IPS-NIHi7 (cell line): ENCODE measurements at regions not wholly inside any gene's neighbourhood (a gene's known extent, or its start where the extent isn't known, plus 50 kb on each side); places are given as distances from the start of the nearest gene placed in this dataset.
A peak's percentile ranks its signal among the peaks of the same experiment; 100 is the strongest.
"Not testable (repeated sequence)": the region's sequence is repeated elsewhere in the genome, so short reads cannot be mapped to it uniquely, and the experiment has no call there.

ENCODE experiments used
- DNase-seq: peaks from one replicate; pipeline ENCODE4 v3.0.0; 2012; ENCODE audit warnings: mixed read lengths; ENCODE audit errors: extremely low spot score

DNA sequence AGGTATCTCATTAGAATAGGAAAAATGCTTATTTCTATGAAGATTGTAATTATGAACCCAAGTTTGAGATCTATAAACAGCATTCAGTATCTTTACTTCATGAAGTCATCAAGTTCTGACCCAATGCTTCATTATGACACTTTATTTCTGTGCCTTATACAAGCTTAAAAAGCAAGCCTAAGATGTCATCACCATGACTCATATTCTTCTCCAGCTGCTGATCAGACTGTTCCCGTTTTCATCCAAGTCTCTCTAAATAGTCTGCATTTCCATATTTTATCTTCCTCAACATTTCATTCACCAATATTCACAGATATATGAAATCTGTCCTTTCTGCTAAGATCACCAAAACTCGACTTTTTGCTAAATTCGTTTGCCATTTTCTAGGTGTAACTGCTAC, 1247.2 kb upstream of the PRR20A start:
- no peak for DNase-seq

DNA sequence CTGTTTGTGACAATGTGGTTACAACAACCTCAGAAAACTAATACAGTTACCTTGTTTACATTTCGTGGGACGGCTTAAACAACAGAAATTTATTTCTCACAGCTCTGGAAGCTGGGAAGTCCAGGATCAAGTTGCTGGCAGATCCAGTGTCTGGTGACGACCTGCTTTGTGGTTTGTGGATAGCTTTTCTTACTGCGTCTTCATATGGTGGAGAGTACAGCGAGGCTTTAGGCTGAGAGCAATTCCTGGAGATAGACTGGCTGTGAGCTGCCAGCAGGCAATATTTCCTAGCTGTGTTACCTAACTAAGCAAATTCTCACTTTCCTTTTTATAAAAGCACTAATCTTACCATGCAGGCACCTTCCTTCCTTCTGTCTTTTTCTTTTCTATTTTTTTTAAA, 1203.5 kb upstream of the PRR20A start:
- no peak for DNase-seq

DNA sequence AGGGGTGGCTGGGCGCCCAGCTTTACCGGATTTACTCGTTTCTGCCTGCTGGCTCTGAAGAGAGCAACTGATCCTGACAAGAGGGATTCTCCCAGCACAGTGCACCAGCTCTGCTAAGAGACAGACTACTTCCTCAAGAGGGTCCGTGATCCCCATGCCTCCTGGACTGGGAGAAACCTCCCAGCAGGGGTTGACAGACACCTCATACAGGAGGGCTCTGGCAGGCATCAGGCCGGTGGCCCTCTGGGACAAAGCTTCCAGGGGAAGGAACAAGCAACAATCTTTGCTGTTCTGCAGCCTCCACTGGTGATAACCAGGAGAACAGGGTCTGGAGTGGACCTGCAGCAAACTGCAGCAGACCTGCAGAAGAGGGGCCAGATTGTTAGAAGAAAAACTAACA, 1192.5 kb upstream of the PRR20A start:
- DNase-seq, result no peak

DNA sequence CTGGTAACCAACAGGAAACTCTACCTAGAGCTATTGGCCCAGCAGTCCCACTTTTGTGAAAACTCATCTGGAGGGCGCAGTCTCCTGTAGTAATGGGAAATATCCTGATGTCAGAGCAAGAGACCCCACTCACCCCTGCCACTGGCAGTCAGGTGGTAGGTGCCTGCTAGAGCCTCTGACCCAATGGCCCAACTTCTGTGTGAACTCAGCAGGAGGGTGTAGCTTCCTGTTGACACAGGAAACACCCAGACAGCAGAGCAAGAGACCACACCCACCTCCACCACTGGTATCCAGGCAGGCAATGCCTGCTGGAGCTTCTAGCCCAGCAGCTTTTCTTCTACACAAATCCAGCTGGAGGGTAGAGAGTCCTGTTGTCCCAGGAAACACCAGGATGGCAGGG, 1176.8 kb upstream of the PRR20A start:
- DNase-seq, result no peak

DNA sequence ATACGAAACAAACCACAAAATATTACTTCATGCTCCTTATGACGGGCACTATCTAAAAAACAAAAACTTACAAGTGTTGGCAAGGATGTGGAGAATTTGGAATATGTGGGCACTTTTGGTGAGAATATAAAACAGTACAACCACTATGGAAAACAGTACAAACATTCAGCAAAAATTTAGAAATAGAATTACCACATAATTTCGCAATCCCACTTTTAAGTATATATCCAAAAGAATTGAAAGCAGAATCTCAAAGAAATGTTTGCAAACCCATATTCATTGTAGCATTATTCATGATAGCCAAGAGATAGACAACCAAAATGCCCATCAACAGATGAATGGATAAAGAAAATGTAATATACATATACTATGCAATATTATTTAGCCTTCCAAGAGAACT, 1173.7 kb upstream of the PRR20A start:
- DNase-seq, result no peak

DNA sequence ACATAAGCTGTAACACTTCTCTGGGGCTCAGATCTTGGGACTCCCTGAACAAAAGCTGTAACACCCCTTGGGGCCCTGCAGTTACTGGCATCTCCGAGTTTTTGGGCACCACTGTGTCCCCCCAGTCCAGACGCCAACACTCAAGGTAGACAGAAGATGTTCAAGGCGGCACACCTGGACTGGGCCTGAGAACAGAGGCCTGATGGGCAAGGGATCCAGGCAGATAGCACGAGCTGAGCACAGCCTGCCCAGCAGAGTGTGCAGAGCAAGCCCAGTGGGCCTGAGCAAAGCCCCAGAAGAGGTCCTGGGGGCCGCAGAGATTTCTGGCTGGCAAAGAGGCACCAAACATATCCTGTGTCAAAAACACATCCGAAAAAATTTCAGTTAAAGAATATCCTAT, 1163.3 kb upstream of the PRR20A start:
- DNase-seq, result no peak

DNA sequence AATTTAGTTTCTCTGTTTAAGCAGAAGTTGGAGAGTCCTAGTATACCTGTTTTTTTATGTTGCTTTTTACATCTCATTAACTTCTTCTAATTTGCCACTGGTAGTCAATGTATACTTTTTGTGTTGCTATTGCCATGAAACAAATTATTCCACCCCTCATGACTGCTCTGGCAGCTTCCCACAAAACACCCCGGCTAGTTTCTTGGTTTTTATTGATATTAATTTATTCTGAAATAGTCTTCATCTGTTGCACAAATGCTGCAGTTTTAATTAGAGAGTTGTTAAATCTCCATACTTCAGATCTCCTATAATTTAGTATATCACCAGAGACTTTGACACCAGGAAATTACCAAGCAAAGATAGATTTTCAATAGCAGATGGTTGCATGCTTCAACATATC, 1159.3 kb upstream of the PRR20A start:
- DNase-seq, result no peak

DNA sequence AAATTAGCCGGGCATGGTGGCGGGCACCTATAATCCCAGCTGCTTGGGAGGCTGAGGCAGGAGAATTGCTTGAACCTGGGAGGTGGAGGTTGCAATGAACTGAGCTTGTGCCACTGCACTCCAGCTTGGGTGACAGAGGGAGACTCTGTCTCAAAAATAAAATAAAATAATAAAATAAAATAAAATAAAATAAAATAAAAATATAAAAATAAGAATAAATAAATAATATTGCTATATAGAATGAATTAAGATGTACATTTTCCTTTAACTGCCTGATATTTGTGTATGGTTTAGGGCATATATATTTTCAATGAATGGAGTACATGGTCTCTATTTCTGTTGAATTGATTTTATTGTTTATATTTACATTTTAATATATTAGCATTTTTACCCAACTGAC, 1156.7 kb upstream of the PRR20A start:
- DNase-seq, result not testable (repeated sequence)

DNA sequence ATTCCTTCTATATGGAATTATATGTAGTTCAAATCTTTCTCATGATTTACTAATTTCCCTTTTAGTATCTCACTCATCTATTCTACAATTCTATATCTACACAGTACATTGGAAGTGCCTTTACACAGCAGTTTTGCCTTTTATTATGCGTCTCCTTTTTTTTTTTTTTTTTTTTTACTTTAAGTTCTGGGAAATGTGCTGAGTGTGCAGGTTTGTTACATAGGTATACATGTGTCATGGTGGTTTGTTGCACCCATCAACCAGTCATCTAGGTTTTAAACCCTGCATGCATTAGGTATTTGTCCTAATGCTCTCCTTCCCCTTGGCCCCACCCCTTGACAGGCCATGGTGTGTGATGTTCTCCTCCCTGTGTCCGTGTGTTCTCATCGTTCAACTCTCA, 1150.1 kb upstream of the PRR20A start:
- DNase-seq, result no peak

DNA sequence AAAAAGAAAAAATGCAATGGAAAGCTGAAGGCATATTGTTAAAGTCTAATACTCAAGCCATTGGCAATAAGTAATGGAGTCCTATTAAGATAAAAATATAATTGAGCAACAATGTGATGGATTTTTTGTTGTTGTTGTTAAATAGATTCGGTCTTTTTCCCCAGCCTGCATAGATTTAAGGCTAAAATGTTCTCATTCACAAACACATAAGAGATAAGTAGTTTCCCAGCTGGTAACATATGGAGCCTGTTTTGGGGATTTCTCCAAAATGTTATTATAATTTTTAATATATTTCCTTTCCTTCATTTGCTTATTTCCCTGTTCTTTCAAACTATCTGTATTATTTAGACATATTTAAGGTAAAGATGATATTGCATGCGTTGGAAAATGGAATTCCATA, 1149.1 kb upstream of the PRR20A start:
- no peak for DNase-seq

DNA sequence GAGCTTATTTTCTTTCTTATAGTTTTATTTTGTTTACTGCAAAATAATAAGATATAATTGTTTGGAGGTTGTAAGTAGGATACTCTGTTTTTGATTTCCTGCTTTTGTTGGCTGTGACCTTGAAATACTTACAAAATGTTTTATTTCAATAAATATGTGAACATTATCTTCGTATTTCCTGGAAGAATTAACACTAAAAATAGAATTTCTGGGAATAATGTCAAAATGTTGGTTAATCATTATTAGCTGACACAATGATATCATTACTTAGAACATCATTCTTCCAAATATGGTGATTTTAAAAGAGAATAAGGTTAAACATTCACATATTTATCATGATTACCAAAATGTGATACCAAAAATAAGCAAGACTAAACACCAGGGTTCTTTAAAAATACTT, 1148.6 kb upstream of the PRR20A start:
- no peak for DNase-seq

DNA sequence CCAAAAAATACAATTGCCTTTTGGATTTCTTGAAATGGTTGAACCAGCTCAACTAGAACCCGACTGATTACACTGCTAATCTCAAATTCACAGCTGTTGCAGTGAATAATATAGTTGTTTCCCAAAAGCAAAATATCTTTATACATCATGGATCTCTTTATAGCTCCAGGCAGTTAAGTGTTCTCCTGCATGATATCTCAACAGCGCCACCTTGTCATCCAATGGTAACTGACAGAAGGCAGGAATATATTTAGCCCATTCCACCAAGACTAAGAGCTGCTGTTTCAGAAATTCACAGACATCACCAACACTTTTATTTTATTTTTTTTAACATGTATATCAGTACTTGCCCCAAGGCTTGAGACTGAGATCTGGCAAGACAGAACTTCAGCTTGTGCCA, 1141.0 kb upstream of the PRR20A start:
- DNase-seq, result peak; percentile 18

DNA sequence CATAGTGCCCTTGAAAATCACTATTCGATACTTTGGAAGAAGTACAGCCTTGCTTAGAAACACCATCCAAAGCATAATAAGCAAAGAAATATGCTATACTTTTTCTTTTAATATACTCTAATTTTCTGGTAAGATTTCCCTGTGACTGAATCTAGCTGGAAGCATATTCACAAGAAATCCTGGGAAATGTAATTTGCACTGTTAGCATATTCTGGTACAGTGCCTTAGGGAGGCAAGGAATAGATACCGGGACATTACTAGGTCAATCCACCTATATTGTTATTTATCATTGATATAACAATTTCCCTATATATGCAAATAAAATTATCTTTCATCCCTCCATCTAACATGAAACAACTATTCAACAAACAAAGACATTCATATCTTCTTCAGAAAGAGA, 1131.3 kb upstream of the PRR20A start:
- no peak for DNase-seq

DNA sequence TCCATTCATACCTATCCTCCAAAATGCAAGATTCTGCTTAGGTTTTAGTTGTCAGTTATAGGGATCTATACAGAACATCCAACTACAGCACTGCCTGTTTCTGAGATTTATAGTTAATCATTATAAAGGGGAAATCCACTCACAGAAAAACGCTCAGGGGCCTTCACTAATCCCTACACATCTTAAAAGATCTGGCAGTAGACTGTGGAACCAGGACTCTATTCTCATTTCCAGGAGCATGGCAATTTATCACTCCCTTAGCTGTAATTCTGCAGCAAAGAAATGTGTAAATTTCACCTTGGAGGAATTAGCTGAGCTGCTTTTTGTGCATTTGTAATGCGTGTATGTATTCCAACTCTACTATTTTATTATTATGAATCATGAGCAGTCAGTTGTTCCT, 1128.1 kb upstream of the PRR20A start:
- DNase-seq, result no peak

DNA sequence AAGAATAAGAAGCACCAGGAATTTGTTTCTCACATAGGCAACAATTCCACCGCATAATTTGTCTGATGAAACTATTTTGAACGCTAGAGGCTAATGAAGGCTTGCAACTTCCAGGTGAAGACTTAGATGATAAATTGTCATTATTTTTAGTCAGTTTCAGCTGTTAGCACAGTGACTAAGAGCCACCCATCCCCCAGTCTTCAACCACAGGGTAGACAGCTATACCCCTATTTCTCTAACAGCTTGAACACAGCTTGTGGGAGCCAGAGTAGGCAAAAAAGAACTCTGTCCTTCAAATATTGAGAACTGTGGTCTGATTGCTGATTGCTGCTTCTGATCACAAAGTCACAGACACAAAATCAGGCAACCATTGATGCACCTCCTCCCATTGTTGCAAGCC, 1124.8 kb upstream of the PRR20A start:
- no peak for DNase-seq

DNA sequence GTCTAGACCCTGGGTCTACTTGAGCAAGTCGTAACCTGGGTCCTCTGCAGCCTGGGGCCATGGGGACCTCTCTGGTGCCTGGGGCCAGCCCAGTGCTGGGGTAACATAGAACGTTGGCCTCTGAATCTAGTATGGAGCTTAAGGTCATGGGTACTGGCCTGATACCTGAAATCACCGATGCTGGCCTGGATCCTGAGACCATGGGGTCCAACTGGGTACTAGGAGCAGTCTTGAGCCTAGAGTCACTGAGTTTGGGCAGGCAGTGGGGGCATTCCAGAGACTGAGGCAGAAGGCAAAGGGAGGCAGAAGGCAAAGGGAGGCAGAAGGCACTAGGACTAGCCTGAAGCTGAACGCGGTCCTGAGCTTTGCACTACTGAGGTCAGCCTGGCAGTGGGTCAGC, 1121.1 kb upstream of the PRR20A start:
- DNase-seq, result no peak

DNA sequence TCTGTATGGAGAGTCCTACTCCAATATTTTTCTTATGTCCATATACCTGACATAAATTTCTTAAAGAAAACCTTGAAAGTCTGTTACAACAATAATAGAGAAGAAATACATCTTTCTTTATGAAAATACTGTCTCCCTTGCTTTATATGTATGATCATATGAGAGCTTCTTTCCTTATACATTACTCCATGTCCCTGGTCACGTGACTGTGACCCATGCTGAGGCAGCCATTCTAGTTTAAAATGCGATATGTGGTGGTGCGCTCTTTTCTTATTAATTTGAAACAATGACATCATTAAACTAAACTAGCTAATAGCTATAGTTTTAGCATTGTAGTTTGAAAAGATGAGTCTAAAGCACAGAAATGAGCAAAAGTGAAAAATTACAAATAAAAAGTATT, 1120.3 kb upstream of the PRR20A start:
- no peak for DNase-seq

DNA sequence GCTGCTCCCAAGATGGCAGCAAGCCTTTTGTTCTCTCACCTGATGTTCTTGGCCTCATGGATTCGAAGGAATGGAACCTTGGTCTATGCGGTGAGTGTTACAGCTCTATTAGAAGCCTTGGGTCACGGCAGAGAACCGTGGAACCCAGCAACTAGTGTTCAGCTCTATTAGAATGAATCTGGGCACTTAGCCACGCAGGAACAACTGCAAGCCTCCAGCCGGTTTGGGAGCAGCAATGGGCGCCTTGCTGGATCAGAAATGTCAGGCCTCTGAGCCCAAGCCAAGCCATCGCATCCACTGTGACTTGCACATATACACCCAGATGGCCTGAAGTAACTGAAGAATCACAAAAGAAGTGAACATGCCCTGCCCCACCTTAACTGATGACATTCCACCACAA, 1100.7 kb upstream of the PRR20A start:
- no peak for DNase-seq

DNA sequence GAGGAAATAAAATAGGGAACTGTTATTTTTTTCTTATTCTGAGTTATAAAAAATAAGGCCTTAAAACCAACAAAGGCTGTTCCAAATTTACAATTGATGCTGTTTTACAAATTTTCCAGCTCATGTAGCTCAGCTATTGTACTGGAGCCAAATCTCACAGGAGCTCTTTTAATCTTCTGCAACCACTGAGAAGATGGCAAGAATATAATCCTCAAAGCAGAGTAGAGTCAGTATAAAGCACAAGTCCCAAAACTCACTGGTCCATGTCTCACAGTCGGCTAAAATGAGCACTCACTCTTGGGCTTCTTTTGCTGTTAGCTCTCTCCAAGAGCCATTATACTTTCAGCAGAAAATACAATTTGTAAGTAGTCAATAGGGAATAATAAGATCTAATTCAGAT, 1074.4 kb upstream of the PRR20A start:
- no peak for DNase-seq

DNA sequence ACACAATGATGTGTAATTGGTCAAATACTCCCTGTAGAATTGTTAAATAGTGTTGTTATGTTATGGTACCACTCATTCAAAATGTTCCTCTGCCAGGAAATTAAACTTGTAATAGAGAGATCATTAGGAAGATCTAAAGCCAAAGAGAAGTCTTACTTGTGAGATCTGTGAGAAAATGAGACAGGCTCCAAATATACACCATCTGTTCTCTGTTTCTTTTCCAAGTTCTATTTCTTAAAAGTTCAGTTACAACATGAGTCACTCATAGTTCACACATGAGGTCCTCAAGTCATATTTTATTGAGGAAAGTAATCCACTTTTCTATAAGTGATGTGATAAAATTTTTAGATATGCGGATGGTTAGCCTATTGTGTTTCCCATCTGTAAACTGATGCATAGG, 1038.1 kb upstream of the PRR20A start:
- DNase-seq, result no peak

DNA sequence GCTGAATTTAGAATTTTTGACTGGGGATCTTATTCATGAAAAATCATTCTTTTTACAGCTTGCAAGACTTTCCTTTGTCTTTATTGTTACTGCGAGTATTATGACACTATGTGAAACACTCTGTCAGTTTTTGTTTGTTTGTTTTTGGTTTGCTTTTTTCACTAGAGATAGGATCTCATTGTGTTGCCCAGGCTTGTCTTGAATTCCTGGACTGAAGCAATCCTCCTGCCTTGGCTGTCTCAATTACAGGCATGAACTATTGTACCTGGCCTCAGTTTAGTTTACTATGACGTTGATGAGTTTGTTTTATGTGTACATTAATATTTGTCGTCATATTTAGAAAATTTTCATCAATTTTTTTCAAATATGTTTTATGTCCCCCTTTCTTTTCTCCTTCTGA, 1030.0 kb upstream of the PRR20A start:
- no peak for DNase-seq

DNA sequence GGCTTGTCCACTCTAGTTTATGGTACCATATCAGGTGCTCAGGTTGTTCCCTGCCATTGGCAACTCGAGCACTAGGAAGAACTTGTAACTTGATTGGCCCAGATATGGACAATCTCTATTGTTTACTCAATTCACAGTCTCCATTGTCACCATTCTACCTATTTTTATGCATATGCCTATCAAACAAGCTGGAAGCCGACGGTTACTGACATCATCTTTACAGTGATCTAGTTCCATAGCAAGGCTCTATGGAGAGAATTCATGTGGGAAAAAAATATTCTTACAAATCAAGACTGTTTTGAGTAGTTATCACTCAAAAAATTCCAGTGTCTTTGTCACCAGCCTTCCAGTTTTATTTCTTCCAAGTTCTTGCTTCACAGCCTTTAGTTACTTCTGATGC, 1006.2 kb upstream of the PRR20A start:
- no peak for DNase-seq

DNA sequence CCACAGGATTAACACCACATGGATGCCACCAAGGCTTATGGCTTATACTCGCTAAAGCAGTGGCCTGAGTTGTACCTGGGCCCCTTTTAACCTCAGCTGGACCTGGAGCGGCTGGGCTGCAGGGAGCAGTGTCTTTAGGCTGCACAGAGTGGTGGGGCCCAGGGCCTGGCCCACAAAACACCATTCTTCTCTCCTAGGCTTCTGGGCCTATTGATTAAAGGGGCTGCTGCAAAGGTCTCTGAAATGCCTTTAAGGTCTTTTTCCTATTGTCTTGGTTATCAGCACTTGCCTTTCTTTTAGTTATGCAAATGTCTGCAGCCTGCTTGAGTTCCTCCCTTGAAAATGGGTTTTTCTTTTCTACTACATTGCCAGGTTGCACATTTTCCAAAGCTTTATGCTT, 973.9 kb upstream of the PRR20A start:
- DNase-seq, result peak; percentile 36

DNA sequence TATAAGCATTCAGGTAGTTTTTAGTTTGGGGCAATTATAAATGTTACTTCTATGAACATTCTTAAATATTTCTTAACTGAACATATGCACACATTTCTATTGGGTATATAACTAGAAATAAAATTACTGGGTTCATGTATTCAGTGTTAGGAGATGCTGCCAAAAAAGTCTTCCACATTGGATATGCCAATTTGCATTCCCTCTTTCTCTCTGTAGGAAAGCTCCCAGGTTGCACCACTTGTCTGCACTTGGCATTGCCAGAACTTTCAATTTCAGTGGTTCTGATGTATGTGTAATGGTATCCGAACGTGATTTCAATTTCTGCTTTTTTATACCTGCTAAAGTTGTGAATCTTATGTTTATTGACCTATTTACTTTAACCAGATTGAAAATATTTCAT, 972.1 kb upstream of the PRR20A start:
- DNase-seq, result no peak

DNA sequence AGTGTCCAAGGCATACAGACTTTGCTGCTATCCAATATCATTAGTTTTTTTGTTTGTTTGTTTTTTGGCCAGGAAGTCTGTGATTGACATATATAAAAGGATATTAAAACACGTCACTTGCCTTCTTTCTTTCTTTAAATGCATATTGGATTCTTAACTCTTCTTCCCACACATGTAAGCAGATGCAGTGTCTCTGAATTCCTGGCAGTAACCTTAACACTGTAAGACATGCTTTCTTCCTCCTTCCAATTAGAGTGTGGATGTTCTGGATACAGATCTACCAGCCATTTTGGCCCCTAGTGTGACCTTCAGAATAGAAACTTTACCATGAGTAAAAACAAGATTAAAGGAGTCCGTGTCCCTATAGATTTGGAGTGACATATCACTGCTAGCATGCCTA, 967.4 kb upstream of the PRR20A start:
- DNase-seq, result no peak
